DND-41 (cell line): ENCODE measurements at regions not wholly inside any gene's neighbourhood (a gene's known extent, or its start where the extent isn't known, plus 50 kb on each side); places are given as distances from the start of the nearest gene placed in this dataset.

Source experiments
- CTCF ChIP-seq: IDR thresholded peaks from 2 replicates; pipeline ENCODE4 v1.5.1; 2012; ENCODE audit warnings: borderline replicate concordance, low read length, moderate library complexity, mild to moderate bottlenecking; ENCODE audit not compliant: poor library complexity, severe bottlenecking; ENCODE audit errors: extremely low read depth
- EZH2 ChIP-seq: IDR thresholded peaks from 3 replicates; pipeline ENCODE4 v1.6.1; 2012; ENCODE audit warnings: borderline replicate concordance, low read depth, mild to moderate bottlenecking, moderate library complexity, low read length, inconsistent platforms; ENCODE audit not compliant: severe bottlenecking

DNA sequence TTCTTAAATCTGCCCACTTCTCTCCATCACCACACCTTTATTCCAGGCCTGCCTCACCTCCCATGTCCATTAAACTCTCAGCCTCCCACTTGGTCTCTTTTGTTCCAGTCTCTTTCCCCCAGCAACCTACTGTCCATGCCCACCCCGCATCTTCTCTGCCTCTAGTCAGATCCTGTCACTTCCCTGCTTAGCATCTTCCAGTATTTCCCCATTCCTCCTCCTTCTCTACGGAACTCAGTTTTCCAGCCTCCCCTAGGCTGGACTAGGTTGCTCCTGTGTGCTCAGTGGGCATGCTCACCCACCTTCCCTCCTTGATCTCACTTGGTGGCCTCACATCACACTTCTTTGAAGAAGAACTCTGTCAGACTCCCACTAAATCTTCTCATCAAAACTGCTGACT is 179.8 kb downstream of the BAMBI start:
- TF ChIP-seq CTCF (no peak), EZH2 (no peak)
